ENCODE measurements at regions not wholly inside any gene's neighbourhood (a gene's known extent, or its start where the extent isn't known, plus 50 kb on each side); places are given as distances from the start of the nearest gene placed in this dataset.

- WGBS (ENCODE audit: low lambda C conversion rate, missing lambda C conversion rate), result 85% methylated on average over 3 of the region's 3 CpGs
- H3K9me3 ChIP-seq (ENCODE audit: low read depth), result no peaks in the 10 kb centered on the region
- no peak overlapping the region for H3K4me3 ChIP-seq
- no peaks in the 10 kb centered on the region for H4K20me1 ChIP-seq (ENCODE audit: insufficient read depth, poor library complexity, severe bottlenecking)
- H3K27me3 ChIP-seq, result no peaks in the 10 kb centered on the region
- no peaks in the 10 kb centered on the region for H3K4me1 ChIP-seq (ENCODE audit: insufficient read depth)
- no peaks in the 10 kb centered on the region for H3K79me2 ChIP-seq
- no peak overlapping the region for H2AFZ ChIP-seq
- no peak overlapping the region for H3K27ac ChIP-seq
- TF ChIP-seq EZH2phosphoT487 (IDR thresholded peaks at IDR 0.05; ENCODE audit: low read depth, severe bottlenecking, unreplicated experiment), result no peak
- TF ChIP-seq CTCF (IDR thresholded peaks at IDR 0.05; ENCODE audit: poor library complexity), result no peak
- TF ChIP-seq EZH2 (IDR thresholded peaks at IDR 0.05; ENCODE audit: borderline replicate concordance), result no peak
- H3K36me3 ChIP-seq (replicated peaks; ENCODE audit: insufficient read depth, low read depth), result no peaks in the 10 kb centered on the region
- H3K9me2 ChIP-seq (replicated peaks; ENCODE audit: insufficient read depth), result no peaks in the 10 kb centered on the region
- no peak overlapping the region for H3K4me2 ChIP-seq
- DNase-seq (ENCODE audit: low spot score), result no peak
Measured at GRCh38 chr3:36164400-36164799, 215.9 kb upstream of the STAC start.

- Histone ChIP-seq H3K36me3 (replicated peaks; ENCODE audit: insufficient read depth, low read depth) (no peaks in the 10 kb centered on the region), H3K4me2 (no peak overlapping the region), H3K27me3 (no peaks in the 10 kb centered on the region), H3K4me1 (ENCODE audit: insufficient read depth) (no peaks in the 10 kb centered on the region), H3K9me2 (replicated peaks; ENCODE audit: insufficient read depth) (no peaks in the 10 kb centered on the region), H3K79me2 (no peaks in the 10 kb centered on the region), H2AFZ (no peak overlapping the region), H3K27ac (no peak overlapping the region), H3K9me3 (ENCODE audit: low read depth) (no peaks in the 10 kb centered on the region), H4K20me1 (ENCODE audit: insufficient read depth, poor library complexity, severe bottlenecking) (no peaks in the 10 kb centered on the region), H3K4me3 (no peak overlapping the region)
- DNase-seq (ENCODE audit: low spot score), result no peak
- no peak for TF ChIP-seq EZH2phosphoT487 (IDR thresholded peaks at IDR 0.05; ENCODE audit: low read depth, severe bottlenecking, unreplicated experiment)
- no peak for TF ChIP-seq EZH2 (IDR thresholded peaks at IDR 0.05; ENCODE audit: borderline replicate concordance)
- TF ChIP-seq CTCF (IDR thresholded peaks at IDR 0.05; ENCODE audit: poor library complexity), result no peak
- WGBS (ENCODE audit: low lambda C conversion rate, missing lambda C conversion rate), result 92% methylated on average over 3 of the region's 3 CpGs
Measured at GRCh38 chr3:36165509-36166290, 214.6 kb upstream of the STAC start.

- H3K4me2 ChIP-seq, result no peak overlapping the region
- no peaks in the 10 kb centered on the region for H3K9me3 ChIP-seq (ENCODE audit: low read depth)
- no peaks in the 10 kb centered on the region for H3K79me2 ChIP-seq
- no peaks in the 10 kb centered on the region for H3K9me2 ChIP-seq (replicated peaks; ENCODE audit: insufficient read depth)
- no peak overlapping the region for H2AFZ ChIP-seq
- no peaks in the 10 kb centered on the region for H3K36me3 ChIP-seq (replicated peaks; ENCODE audit: insufficient read depth, low read depth)
- no peaks in the 10 kb centered on the region for H3K27me3 ChIP-seq
- H3K4me1 ChIP-seq (ENCODE audit: insufficient read depth), result no peaks in the 10 kb centered on the region
- WGBS (ENCODE audit: low lambda C conversion rate, missing lambda C conversion rate), result 77% methylated on average over 3 of the region's 3 CpGs
- H3K27ac ChIP-seq, result no peak overlapping the region
- peak; percentile 17 for DNase-seq (ENCODE audit: low spot score)
- no peaks in the 10 kb centered on the region for H4K20me1 ChIP-seq (ENCODE audit: insufficient read depth, poor library complexity, severe bottlenecking)
- H3K4me3 ChIP-seq, result no peak overlapping the region
- no peak for TF ChIP-seq CTCF (IDR thresholded peaks at IDR 0.05; ENCODE audit: poor library complexity)
- no peak for TF ChIP-seq EZH2 (IDR thresholded peaks at IDR 0.05; ENCODE audit: borderline replicate concordance)
- TF ChIP-seq EZH2phosphoT487 (IDR thresholded peaks at IDR 0.05; ENCODE audit: low read depth, severe bottlenecking, unreplicated experiment), result no peak
Measured at GRCh38 chr3:36166477-36166876, 213.8 kb upstream of the STAC start.

Data from hepatocyte (in vitro differentiated cells).